DMS 273 (cell line): ENCODE measurements at regions not wholly inside any gene's neighbourhood (a gene's known extent, or its start where the extent isn't known, plus 50 kb on each side); places are given as distances from the start of the nearest gene placed in this dataset.
"Not testable (repeated sequence)": the region's sequence is repeated elsewhere in the genome, so short reads cannot be mapped to it uniquely, and the experiment has no call there.

Experiments used
- DNase-seq: peaks from one replicate; lab custom pipeline; 2025; ENCODE audit not compliant: unreplicated experiment; lab: John Stamatoyannopoulos, UW

- no peak for DNase-seq
These were observed 738.2 kb downstream of the BRINP1 start for GRCh38 chr9:118630931-118631595.

GRCh38 chr9:118631956-118632355 lies 737.3 kb downstream of the BRINP1 start:
- DNase-seq: no peak

GRCh38 chr9:118635416-118635815 lies 733.8 kb downstream of the BRINP1 start:
- DNase-seq: no peak

- DNase-seq: no peak
These were observed 731.6 kb downstream of the BRINP1 start for GRCh38 chr9:118637681-118638080.

- no peak for DNase-seq
These were observed 728.2 kb downstream of the BRINP1 start for GRCh38 chr9:118640836-118641560.

GRCh38 chr9:118643118-118643517 lies 726.1 kb downstream of the BRINP1 start:
- no peak for DNase-seq

- DNase-seq: no peak
These were observed 725.2 kb downstream of the BRINP1 start for GRCh38 chr9:118644066-118644465.

GRCh38 chr9:118647331-118647730 lies 721.9 kb downstream of the BRINP1 start:
- no peak for DNase-seq

- DNase-seq: no peak
These were observed 718.8 kb downstream of the BRINP1 start for GRCh38 chr9:118650417-118650816.

- DNase-seq: no peak
These were observed 717.7 kb downstream of the BRINP1 start for GRCh38 chr9:118651511-118651910.

GRCh38 chr9:118652258-118652657 lies 717.0 kb downstream of the BRINP1 start:
- DNase-seq: no peak

- DNase-seq: no peak
These were observed 716.3 kb downstream of the BRINP1 start for GRCh38 chr9:118652912-118653311.

- no peak for DNase-seq
These were observed 710.2 kb downstream of the BRINP1 start for GRCh38 chr9:118659011-118659410.

GRCh38 chr9:118665226-118665919 lies 703.9 kb downstream of the BRINP1 start:
- no peak for DNase-seq

GRCh38 chr9:118670011-118670953 lies 699.0 kb downstream of the BRINP1 start:
- no peak for DNase-seq

GRCh38 chr9:118674942-118675341 lies 694.3 kb downstream of the BRINP1 start:
- no peak for DNase-seq

- not testable (repeated sequence) for DNase-seq
These were observed 691.1 kb downstream of the BRINP1 start for GRCh38 chr9:118677936-118678653.

- DNase-seq: no peak
These were observed 682.3 kb downstream of the BRINP1 start for GRCh38 chr9:118686959-118687358.

- DNase-seq: no peak
These were observed 680.0 kb downstream of the BRINP1 start for GRCh38 chr9:118689280-118689679.

GRCh38 chr9:118692613-118693012 lies 676.6 kb downstream of the BRINP1 start:
- DNase-seq: no peak
